Neural crest cell (in vitro differentiated cells): ENCODE measurements at regions not wholly inside any gene's neighbourhood (a gene's known extent, or its start where the extent isn't known, plus 50 kb on each side); places are given as distances from the start of the nearest gene placed in this dataset.

Source experiments
- DNase-seq: peaks from one replicate; pipeline ENCODE4 v3.0.0; 2021; ENCODE audit warnings: low read depth, mixed read lengths, low spot score
- H3K27ac Mint-ChIP-seq: one replicate; pipeline ENCODE4 v1.8.0; 2021; ENCODE audit warnings: mild to moderate bottlenecking, mixed read lengths; ENCODE audit not compliant: unreplicated experiment
- H3K27me3 Mint-ChIP-seq: 2 replicates; pipeline ENCODE4 v1.8.0; 2021; ENCODE audit warnings: low read depth, mild to moderate bottlenecking, mixed read lengths
- H3K36me3 Mint-ChIP-seq: 2 replicates; pipeline ENCODE4 v1.8.0; 2021; ENCODE audit warnings: low read depth, mild to moderate bottlenecking, mixed read lengths
- H3K4me1 Mint-ChIP-seq: 2 replicates; pipeline ENCODE4 v1.8.0; 2021; ENCODE audit warnings: mixed read lengths
- H3K4me3 Mint-ChIP-seq: one replicate; pipeline ENCODE4 v1.8.0; 2021; ENCODE audit warnings: mild to moderate bottlenecking, mixed read lengths
- H3K9me3 Mint-ChIP-seq: 2 replicates; pipeline ENCODE4 v1.8.0; 2021; ENCODE audit warnings: mixed read lengths
- CTCF ChIP-seq: fragments of 200-600 bp; sonication (generic); conservative IDR thresholded peaks from 2 replicates; pipeline ENCODE4 v1.5.0; 2021; ENCODE audit warnings: antibody characterized with exemption, mild to moderate bottlenecking

DNA sequence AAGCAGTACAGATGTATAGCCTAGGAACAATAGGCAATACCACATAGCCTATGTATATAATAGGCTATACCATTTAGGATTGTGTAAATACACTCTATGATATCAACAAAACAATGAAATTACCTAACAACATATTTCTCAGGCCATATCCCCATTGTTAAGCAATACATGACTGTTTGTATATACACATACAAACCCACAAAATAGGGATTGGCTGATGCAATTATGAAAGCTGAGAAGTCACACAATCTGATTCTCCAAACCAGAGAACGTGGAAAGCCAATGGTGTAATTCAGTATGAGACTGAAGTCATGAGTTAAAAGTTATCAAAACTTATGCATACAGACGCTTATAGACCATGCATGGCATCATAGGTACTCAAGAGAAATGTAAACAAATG is 700.1 kb upstream of the RAG2 start:
- Mint-ChIP-seq H3K36me3 (no peaks in the 10 kb centered on the region), H3K27me3 (no peaks in the 10 kb centered on the region), H3K4me3 (no peak overlapping the region)

GRCh38 chr11:37286890-37287289 is 688.9 kb upstream of the RAG2 start:
- Mint-ChIP-seq H3K4me3 (no peak overlapping the region), H3K27ac (no peak overlapping the region), H3K36me3 (no peaks in the 10 kb centered on the region), H3K27me3 (no peaks in the 10 kb centered on the region), H3K4me1 (no peaks in the 10 kb centered on the region), H3K9me3 (no peaks in the 10 kb centered on the region)
- TF ChIP-seq CTCF, result no peak
- no peak for DNase-seq

More for the DNA sequence above, 700.1 kb upstream of the RAG2 start:
- Mint-ChIP-seq H3K27ac (no peak overlapping the region), H3K4me1 (no peaks in the 10 kb centered on the region), H3K9me3 (peaks cover 12% of the 10 kb centered on the region)
- DNase-seq, result no peak
- no peak for TF ChIP-seq CTCF

DNA sequence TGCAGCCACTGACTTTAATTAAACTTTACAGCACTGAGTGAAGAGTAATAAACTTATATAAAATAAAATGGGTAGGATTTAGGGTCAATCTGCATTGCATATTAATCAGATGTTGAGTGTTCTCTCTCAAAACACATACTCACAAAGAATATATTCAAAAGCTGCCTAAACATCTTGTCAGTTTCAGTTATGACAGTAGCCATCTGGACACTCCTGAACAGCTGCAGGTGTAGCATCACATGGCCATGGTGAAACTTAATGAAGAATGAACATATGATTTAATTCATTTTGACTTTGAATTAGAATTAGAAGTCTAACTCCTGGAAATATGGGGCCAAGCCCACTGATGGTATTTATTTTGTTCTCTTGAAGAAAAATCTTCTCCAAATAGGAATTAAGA is 684.3 kb upstream of the RAG2 start:
- no peaks in the 10 kb centered on the region for H3K4me1 Mint-ChIP-seq
- H3K27me3 Mint-ChIP-seq, result no peaks in the 10 kb centered on the region
- no peak for TF ChIP-seq CTCF
- no peak overlapping the region for H3K4me3 Mint-ChIP-seq
- DNase-seq, result no peak
- no peak overlapping the region for H3K27ac Mint-ChIP-seq
- H3K9me3 Mint-ChIP-seq, result no peaks in the 10 kb centered on the region
- H3K36me3 Mint-ChIP-seq, result no peaks in the 10 kb centered on the region

DNA sequence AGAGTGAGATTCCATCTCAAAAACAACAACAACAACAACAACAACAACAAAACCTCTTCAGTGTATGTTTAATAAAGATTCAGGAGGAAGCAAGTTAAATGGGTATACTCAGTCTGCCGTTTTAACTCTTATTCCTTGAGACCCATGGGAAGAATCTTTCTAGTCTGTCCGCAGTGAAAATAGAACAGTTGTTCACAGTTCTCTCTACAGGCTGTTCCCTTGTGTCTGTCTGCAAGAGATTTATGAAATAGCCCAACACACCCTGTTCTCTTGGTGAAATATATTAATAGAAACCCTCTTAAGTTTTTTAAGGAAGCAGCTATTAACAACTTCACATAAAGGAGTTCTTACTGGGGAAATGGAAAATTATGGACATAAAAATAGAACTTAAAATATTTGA is 682.2 kb upstream of the RAG2 start:
- no peak for TF ChIP-seq CTCF
- Mint-ChIP-seq H3K9me3 (no peaks in the 10 kb centered on the region), H3K4me3 (no peak overlapping the region), H3K27ac (no peak overlapping the region), H3K4me1 (no peaks in the 10 kb centered on the region), H3K36me3 (no peaks in the 10 kb centered on the region), H3K27me3 (no peaks in the 10 kb centered on the region)
- DNase-seq, result no peak

- no peak overlapping the region for H3K27ac Mint-ChIP-seq
- DNase-seq, result no peak
- H3K4me1 Mint-ChIP-seq, result no peaks in the 10 kb centered on the region
- no peak for TF ChIP-seq CTCF
- no peaks in the 10 kb centered on the region for H3K9me3 Mint-ChIP-seq
- H3K4me3 Mint-ChIP-seq, result no peak overlapping the region
- H3K27me3 Mint-ChIP-seq, result no peaks in the 10 kb centered on the region
- no peaks in the 10 kb centered on the region for H3K36me3 Mint-ChIP-seq
Measured at GRCh38 chr11:37277896-37278465, 679.9 kb upstream of the RAG2 start.

GRCh38 chr11:37264783-37265182 is 666.7 kb upstream of the RAG2 start:
- H3K36me3 Mint-ChIP-seq, result no peaks in the 10 kb centered on the region
- DNase-seq, result no peak
- no peaks in the 10 kb centered on the region for H3K27me3 Mint-ChIP-seq
- no peaks in the 10 kb centered on the region for H3K4me1 Mint-ChIP-seq
- H3K27ac Mint-ChIP-seq, result no peak overlapping the region
- no peak for TF ChIP-seq CTCF
- no peaks in the 10 kb centered on the region for H3K9me3 Mint-ChIP-seq
- H3K4me3 Mint-ChIP-seq, result no peak overlapping the region
